Activated T-helper 1 cell treated with anti-CD3 and anti-CD28 coated beads, Interleukin-12 subunit alpha, Interleukin-12 subunit beta, Interleukin-2, Interleukin-4 antibody, amounts not matched to agents 30 ng/mL and 10 ng/mL and 1 ng/mL, durations not matched to agents 14 hours and 24 hours and 36 hours (primary cell): ENCODE measurements at regions not wholly inside any gene's neighbourhood (a gene's known extent, or its start where the extent isn't known, plus 50 kb on each side); places are given as distances from the start of the nearest gene placed in this dataset.

Experiments
- DNase-seq: peaks from one replicate; pipeline ENCODE4 v3.0.0; 2021; ENCODE audit warnings: low spot score
- H3K27ac Mint-ChIP-seq: one replicate; pipeline ENCODE4 v1.8.0; 2021; ENCODE audit warnings: mild to moderate bottlenecking, mixed read lengths
- H3K27me3 Mint-ChIP-seq: one replicate; pipeline ENCODE4 v1.8.0; 2022; ENCODE audit warnings: mild to moderate bottlenecking, moderate library complexity, mixed read lengths; ENCODE audit not compliant: insufficient read depth
- H3K36me3 Mint-ChIP-seq: one replicate; pipeline ENCODE4 v1.8.0; 2021; ENCODE audit warnings: low read depth, mixed read lengths
- H3K4me1 Mint-ChIP-seq: one replicate; pipeline ENCODE4 v1.8.0; 2021; ENCODE audit warnings: low read depth, mixed read lengths
- H3K4me3 Mint-ChIP-seq: one replicate; pipeline ENCODE4 v1.8.0; 2021; ENCODE audit warnings: mild to moderate bottlenecking, moderate library complexity, mixed read lengths
- H3K9me3 Mint-ChIP-seq: one replicate; pipeline ENCODE4 v1.8.0; 2021; ENCODE audit warnings: mixed read lengths
- intact Hi-C: fragments of 100-400 bp; cut with micrococcal nuclease; formaldehyde crosslinking; loops from one replicate; pipeline ENCODE4 v1.15.1; 2024

DNA sequence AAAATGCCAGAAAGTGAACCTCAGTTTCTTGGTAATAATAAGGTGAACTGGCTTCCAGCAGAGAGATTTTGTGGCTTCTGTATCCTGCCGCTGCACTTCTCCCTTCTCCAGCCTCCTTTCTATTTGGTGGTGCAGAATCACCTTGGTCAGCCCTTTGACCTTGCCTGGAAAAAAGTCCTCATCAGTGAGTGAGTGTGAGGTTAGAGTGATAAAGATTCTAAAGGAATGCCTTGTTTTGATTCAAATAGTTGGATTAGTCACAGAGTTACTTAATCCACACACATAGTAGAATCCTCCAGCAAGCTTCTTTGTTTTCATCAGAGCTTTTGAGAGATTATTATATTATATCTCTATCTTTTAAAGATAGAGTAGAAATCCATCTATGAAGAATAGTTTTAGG lies 140.9 kb downstream of the KCNRG start:
- no peaks in the 10 kb centered on the region for H3K36me3 Mint-ChIP-seq
- intact Hi-C loops = no loop called here
- peaks cover 30% of the 10 kb centered on the region for H3K27me3 Mint-ChIP-seq
- no peak for DNase-seq
- H3K4me1 Mint-ChIP-seq = peaks cover 17% of the 10 kb centered on the region
- no peak overlapping the region for H3K27ac Mint-ChIP-seq
- H3K9me3 Mint-ChIP-seq = no peaks in the 10 kb centered on the region
- no peak overlapping the region for H3K4me3 Mint-ChIP-seq

DNA sequence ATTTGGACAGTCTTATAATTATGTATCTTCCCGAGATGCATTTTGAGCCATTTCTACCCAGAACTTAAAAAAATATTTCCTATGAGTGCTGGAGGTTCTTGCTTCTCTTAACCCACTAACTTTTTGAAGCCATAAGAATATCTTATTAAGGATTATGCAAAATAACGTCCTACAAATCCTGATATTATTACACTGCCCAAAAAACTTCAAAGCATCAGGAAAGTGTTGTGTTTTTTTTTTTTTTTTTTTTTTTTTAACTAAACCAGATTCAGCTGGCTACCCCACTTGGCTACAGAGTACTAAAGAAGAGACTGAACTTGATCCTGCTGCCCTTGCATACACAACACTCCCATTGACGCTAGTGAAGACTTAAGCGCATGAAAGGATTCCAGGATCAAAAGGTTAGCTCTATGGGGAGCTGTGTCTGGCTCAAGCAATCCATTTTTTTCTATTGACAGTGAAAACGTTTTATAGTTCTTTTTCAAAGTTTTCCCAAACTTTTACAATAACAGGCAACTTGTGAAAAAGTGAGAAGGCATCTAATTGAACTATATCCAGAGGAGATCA lies 141.4 kb downstream of the KCNRG start:
- intact Hi-C loops = no loop called here
- Mint-ChIP-seq H3K9me3 (no peaks in the 10 kb centered on the region), H3K27ac (no peak overlapping the region), H3K36me3 (no peaks in the 10 kb centered on the region), H3K4me1 (peaks cover 17% of the 10 kb centered on the region), H3K4me3 (no peak overlapping the region), H3K27me3 (peaks cover 30% of the 10 kb centered on the region)
- DNase-seq = no peak

DNA sequence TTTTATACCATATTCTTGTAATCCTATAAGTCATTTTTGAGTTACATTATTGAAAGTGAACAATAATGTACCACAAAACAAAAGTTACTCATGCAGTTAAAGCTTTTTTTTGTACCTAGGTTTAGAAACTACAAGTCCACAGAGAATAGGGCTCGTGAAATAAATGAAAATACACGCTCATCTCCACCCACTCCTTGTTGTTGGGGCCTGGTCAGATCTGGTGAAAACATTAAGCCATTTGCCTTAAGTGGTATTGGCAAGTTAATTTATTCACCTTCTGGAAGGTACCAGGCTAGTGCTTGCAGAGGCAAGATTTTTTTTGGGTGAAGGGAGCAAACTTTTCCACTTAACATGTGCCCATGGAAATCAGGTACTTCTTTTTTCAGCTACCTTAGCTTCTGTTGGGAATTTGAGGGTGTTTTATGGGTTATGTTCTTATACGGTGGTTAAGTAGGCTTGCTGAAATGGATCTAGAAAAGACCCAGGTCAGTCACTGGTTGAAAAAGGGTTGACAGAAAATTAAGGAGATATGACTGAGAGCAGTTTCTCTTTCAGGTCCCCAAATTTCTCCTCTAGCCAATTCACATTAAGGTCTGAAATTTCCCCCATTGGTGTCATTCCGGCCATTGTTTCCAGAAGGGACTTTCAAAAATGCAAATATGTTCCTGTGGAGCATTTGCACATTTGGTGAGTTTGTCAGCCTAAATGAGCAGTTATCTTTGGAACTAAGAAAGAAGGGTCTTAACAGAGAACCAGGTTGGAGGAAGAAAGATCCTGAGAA lies 143.3 kb downstream of the KCNRG start:
- H3K4me3 Mint-ChIP-seq = no peak overlapping the region
- no peaks in the 10 kb centered on the region for H3K9me3 Mint-ChIP-seq
- H3K27me3 Mint-ChIP-seq = peaks cover 21% of the 10 kb centered on the region
- intact Hi-C loops = no loop called here
- H3K4me1 Mint-ChIP-seq = no peaks in the 10 kb centered on the region
- H3K27ac Mint-ChIP-seq = no peak overlapping the region
- no peaks in the 10 kb centered on the region for H3K36me3 Mint-ChIP-seq
- no peak for DNase-seq

DNA sequence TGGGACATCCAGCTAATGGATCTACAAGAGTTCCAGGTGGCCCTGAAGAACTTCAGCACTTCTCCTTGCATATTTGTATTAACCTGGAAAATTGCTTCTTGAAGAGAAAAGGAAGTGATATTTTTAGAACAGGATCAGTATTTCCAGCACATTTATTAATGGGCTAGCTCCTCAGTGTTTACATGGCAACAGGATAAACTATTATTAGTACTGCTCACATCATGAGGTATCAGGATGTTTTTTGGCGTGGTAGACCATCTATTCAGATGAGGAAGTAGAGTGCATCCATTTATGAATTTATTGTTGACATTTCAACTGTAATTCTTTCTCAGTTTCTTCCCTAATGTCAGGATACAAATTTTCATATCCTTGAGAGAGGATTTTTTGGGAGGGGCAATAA lies 144.4 kb downstream of the KCNRG start:
- Mint-ChIP-seq H3K27me3 (peaks cover 23% of the 10 kb centered on the region), H3K27ac (no peak overlapping the region), H3K4me1 (no peaks in the 10 kb centered on the region), H3K9me3 (no peaks in the 10 kb centered on the region), H3K4me3 (no peak overlapping the region), H3K36me3 (no peaks in the 10 kb centered on the region)
- no peak for DNase-seq
- intact Hi-C loops = no loop called here

DNA sequence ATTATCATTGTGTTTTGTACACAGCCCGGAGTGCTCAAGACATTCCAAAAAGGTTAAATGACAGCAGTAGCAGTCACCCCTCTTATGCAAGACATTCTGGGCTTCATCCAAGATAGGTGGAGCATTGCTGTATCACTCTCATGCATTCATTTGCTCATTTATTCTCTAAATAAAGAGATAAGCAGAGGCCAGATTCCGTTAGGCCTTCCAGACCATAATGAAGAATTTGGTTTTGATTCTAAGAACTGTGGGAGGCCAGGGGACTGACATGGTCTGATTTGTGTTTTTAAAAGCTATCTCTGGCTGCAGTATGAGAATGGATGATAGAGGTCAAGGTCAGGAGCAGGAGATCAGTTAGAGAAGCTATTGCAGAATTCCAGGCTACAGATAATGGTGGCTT lies 145.8 kb downstream of the KCNRG start:
- H3K27ac Mint-ChIP-seq = no peak overlapping the region
- H3K27me3 Mint-ChIP-seq = peaks cover 27% of the 10 kb centered on the region
- no peaks in the 10 kb centered on the region for H3K36me3 Mint-ChIP-seq

DNA sequence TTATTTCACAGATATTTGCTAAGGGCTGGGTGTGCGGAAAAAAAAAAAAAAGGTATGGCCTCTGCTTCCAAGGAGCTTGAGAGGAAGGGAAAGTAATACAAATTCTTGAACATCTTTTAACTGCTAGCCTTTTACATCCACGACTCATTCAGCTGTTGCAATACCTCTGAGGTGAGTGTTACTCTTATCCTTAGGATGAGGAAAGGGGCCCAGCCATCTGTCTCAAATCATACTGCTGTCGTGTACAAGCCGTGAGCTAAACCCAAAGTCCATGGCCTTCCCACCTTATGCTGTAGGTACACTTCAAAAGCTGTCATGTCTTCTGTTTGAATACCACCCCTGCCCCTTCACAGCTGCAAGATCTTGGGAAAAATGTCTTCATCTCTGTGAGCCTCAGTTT lies 146.8 kb downstream of the KCNRG start:
- no peak overlapping the region for H3K27ac Mint-ChIP-seq
- no peak for DNase-seq
- no peaks in the 10 kb centered on the region for H3K36me3 Mint-ChIP-seq
- H3K27me3 Mint-ChIP-seq = peaks cover 29% of the 10 kb centered on the region
- intact Hi-C loops = no loop called here
- H3K4me3 Mint-ChIP-seq = no peak overlapping the region
- H3K4me1 Mint-ChIP-seq = no peaks in the 10 kb centered on the region
- H3K9me3 Mint-ChIP-seq = peaks cover 4% of the 10 kb centered on the region

More for the DNA sequence above, 145.8 kb downstream of the KCNRG start:
- H3K9me3 Mint-ChIP-seq = peaks cover under 1% of the 10 kb centered on the region
- H3K4me3 Mint-ChIP-seq = no peak overlapping the region
- no peaks in the 10 kb centered on the region for H3K4me1 Mint-ChIP-seq
- intact Hi-C loops = no loop called here
- DNase-seq = no peak

DNA sequence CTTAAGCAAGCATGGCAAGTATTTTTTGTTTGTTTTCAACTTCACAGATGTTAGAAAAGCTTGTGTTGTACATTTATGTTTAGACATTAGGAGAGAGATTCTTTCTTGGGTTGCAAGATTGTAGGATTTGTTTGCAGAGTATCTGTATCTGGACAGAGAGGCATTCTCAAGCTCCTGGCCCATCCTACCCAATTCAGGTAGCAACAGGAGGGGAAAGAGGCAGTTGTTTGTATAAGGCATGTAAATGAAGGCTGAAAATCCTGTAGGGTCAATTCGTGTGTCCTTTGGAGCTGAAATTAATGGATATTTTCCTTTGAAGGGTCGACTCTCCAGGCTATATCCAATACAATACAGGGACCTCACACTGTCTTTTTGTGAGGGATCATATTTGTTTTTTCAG lies 147.3 kb downstream of the KCNRG start:
- Mint-ChIP-seq H3K4me1 (peaks cover 4% of the 10 kb centered on the region), H3K27me3 (peaks cover 27% of the 10 kb centered on the region), H3K27ac (no peak overlapping the region), H3K9me3 (peaks cover 4% of the 10 kb centered on the region), H3K4me3 (no peak overlapping the region), H3K36me3 (no peaks in the 10 kb centered on the region)
- intact Hi-C loops = no loop called here
- DNase-seq = no peak

DNA sequence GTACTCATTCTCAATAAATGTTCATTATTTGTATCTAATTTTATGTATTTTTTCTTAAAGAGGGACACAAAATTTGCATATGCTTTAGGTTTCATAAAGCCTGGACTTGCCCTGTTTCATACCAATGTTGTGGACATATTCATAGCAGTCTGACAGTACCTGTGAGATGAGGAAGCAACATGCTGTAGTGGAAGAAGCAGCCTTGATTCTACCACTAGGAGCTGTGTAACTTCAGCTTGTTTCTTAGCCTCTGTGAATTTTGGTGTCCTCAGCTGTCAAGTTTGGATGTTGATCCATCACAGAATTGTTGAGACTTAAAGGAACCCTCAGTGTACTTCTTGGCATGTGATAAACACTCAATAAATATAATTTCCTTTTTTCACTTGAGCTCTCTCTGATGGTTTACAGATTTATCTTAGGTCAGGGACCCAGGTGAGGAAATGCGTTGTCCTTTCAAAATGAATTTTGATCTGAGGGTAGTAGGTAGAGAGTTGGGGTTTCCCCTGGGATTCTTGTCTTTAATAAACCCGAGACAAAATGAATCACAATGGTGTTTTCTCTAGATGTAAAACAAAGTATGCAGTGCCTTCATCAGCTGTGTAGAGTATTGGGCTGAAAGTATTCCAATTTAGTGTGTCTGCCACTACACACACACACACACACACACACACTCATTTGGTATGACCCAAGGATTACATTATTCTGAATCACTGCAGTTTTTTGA lies 152.1 kb downstream of the KCNRG start:
- DNase-seq = no peak
- Mint-ChIP-seq H3K9me3 (peaks cover 4% of the 10 kb centered on the region), H3K4me1 (peaks cover 10% of the 10 kb centered on the region), H3K36me3 (no peaks in the 10 kb centered on the region), H3K27ac (no peak overlapping the region), H3K4me3 (no peak overlapping the region), H3K27me3 (peaks cover 20% of the 10 kb centered on the region)
- intact Hi-C loops = loop anchor here (1.0 to 2.0 kb wide), 5 partner anchors 27 to 199 kb away; no protein-coding TSS in a partner anchor

DNA sequence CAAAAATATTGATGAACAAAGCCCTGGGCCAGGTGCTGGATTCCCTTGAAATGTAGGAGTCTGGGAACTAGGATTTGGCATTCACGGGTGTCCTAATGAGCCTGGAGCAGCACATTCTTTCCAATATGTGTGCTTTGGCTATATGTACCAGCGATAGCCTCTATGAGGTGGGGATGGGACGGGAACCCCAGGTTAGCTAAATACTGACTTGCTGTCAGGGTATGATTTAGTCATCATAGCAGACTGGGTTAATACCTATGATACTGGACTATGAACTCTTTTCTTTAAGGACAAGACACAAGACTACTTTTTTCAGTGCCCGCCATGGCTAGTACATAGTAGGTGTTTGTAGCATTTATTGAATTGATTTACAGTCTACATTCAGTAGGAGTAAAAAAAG lies 152.7 kb downstream of the KCNRG start:
- intact Hi-C loops = loop anchor here (1.0 to 2.0 kb wide), 5 partner anchors 27 to 199 kb away; no protein-coding TSS in a partner anchor
- Mint-ChIP-seq H3K9me3 (peaks cover 4% of the 10 kb centered on the region), H3K27me3 (peaks cover 23% of the 10 kb centered on the region), H3K4me3 (no peak overlapping the region), H3K4me1 (peaks cover 10% of the 10 kb centered on the region), H3K36me3 (no peaks in the 10 kb centered on the region), H3K27ac (no peak overlapping the region)
- no peak for DNase-seq

DNA sequence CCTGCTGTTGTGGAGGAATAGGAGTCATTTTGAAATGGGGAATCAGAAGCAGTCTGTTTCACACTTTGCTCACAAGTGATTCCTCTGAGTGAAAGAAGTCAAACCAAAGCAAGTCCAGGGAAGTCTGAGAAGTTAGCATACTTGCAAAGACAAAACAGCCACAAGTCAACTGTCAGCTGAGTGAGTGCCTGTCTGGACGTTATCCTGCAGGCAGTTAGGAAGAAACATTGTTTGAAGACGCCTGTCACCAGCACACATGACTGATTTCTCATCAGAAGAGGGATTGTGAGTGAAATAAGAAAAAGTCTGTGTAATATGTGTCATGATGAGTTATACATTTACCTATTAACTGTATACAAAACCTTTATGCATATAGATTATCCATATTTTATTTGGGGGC lies 153.5 kb downstream of the KCNRG start:
- Mint-ChIP-seq H3K36me3 (no peaks in the 10 kb centered on the region), H3K27me3 (peaks cover 22% of the 10 kb centered on the region), H3K9me3 (peaks cover 4% of the 10 kb centered on the region), H3K27ac (no peak overlapping the region), H3K4me1 (peaks cover 10% of the 10 kb centered on the region), H3K4me3 (no peak overlapping the region)
- intact Hi-C loops = no loop called here
- no peak for DNase-seq

DNA sequence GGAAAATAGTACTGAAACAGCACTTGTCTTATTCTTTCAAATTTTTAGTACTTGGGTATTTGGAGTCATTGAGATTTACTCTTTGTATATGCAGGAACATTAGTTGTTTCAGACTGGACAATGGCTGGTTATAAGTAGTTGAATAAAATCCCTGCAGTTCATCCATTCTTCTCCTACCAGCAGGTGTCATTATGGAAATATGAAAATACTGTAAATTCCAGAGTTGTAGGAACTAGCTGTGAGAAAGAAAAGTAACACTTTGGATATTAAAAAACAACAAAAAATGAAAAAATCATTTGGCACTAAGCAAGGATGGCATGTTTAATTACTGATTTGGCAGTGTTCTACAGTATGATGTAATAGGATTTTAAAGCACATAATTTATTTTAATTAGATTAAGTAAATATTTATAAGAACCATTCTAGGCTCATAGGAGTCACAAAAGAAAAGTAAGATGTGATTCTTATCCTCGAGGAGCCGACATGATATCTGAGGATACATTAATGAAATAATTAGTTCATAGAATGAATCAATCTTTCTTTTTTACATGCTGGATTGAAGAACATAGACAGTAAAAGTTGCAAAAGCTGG lies 155.3 kb downstream of the KCNRG start:
- peaks cover 10% of the 10 kb centered on the region for H3K4me1 Mint-ChIP-seq
- H3K27me3 Mint-ChIP-seq = peaks cover 31% of the 10 kb centered on the region
- intact Hi-C loops = no loop called here
- no peak for DNase-seq
- no peaks in the 10 kb centered on the region for H3K36me3 Mint-ChIP-seq
- H3K4me3 Mint-ChIP-seq = no peak overlapping the region
- no peak overlapping the region for H3K27ac Mint-ChIP-seq
- peaks cover 12% of the 10 kb centered on the region for H3K9me3 Mint-ChIP-seq

DNA sequence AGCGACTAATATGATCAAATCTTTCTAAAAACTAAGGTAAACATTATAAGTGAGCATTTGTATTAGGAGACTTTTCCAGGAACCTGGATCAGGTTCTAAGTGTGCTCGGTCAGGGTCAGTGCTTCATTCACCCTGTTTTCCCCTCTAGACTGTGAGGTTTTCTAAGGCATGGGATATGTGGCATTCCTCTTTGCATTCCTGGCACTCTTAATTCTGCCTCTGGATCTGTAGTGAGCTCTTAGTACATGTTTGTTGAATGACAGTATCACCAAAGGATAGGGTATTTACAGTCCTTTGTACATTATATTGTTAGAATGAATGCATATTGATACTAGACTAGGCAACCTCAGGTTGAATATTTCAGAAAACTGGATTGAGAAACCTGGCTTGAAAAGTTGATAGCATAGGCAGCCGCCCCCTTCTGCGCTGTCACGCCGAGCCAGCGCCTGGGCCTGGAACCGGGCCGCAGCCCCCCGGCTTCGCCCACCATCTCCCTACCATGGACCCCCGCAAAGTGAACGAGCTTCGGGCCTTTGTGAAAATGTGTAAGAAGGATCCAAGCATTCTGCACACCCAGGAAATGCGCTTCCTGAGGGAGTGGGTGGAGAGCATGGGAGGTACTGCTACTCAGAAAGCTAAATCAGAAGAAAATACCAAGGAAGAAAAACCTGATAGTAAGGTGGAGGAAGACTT lies 156.5 kb downstream of the KCNRG start:
- Mint-ChIP-seq H3K27ac (no peak overlapping the region), H3K27me3 (peaks cover 30% of the 10 kb centered on the region), H3K36me3 (no peaks in the 10 kb centered on the region), H3K9me3 (peaks cover 9% of the 10 kb centered on the region), H3K4me3 (no peak overlapping the region), H3K4me1 (peaks cover 10% of the 10 kb centered on the region)
- intact Hi-C loops = no loop called here
- no peak for DNase-seq
